DOHH2 (cell line): ENCODE measurements at regions not wholly inside any gene's neighbourhood (a gene's known extent, or its start where the extent isn't known, plus 50 kb on each side); places are given as distances from the start of the nearest gene placed in this dataset.

Source experiments
- H3F3A ChIP-seq: fragments of 200-600 bp; sonication (generic), shearing (Covaris generic); 2 replicates; pipeline ENCODE4 v1.6.0; 2016; ENCODE audit warnings: antibody characterized with exemption, mild to moderate bottlenecking; ENCODE audit not compliant: control insufficient read depth, insufficient read depth
- H3K27ac ChIP-seq: fragments of 200-600 bp; sonication (generic); 2 replicates; pipeline ENCODE4 v1.5.1; 2014; ENCODE audit warnings: low read depth, mild to moderate bottlenecking, low read length, moderate library complexity
- H3K27me3 ChIP-seq: fragments of 200-600 bp; sonication (generic); 2 replicates; pipeline ENCODE4 v1.6.1; 2014; ENCODE audit warnings: mild to moderate bottlenecking, low read length, mixed read lengths; ENCODE audit not compliant: control insufficient read depth
- H3K36me3 ChIP-seq: fragments of 200-600 bp; sonication (generic); 2 replicates; pipeline ENCODE4 v1.6.1; 2014; ENCODE audit warnings: mild to moderate bottlenecking, low read length, moderate library complexity, mixed read lengths; ENCODE audit not compliant: control insufficient read depth
- H3K4me1 ChIP-seq: fragments of 200-600 bp; sonication (generic); 2 replicates; pipeline ENCODE4 v1.6.1; 2014; ENCODE audit warnings: mild to moderate bottlenecking, low read length, mixed read lengths; ENCODE audit not compliant: control insufficient read depth
- H3K4me2 ChIP-seq: fragments of 200-600 bp; sonication (generic); 2 replicates; pipeline ENCODE4 v1.6.0; 2014; ENCODE audit warnings: mild to moderate bottlenecking, low read length, moderate library complexity
- H3K4me3 ChIP-seq: fragments of 200-600 bp; sonication (generic); 2 replicates; pipeline ENCODE4 v1.5.1; 2014; ENCODE audit warnings: mild to moderate bottlenecking, low read length, mixed read lengths
- H3K79me2 ChIP-seq: fragments of 200-600 bp; sonication (generic); 2 replicates; pipeline ENCODE4 v1.6.1; 2014; ENCODE audit warnings: mild to moderate bottlenecking, low read length, mixed read lengths; ENCODE audit not compliant: control insufficient read depth
- H3K9me2 ChIP-seq: fragments of 200-600 bp; sonication (generic); replicated peaks from 2 replicates; pipeline ENCODE4 v1.6.1; 2014; ENCODE audit warnings: mild to moderate bottlenecking, low read length, mixed read lengths; ENCODE audit not compliant: control insufficient read depth
- H3K9me3 ChIP-seq: fragments of 200-600 bp; sonication (generic); 2 replicates; pipeline ENCODE4 v1.6.1; 2014; ENCODE audit warnings: antibody characterized with exemption, low read length, mixed read lengths; ENCODE audit not compliant: control insufficient read depth, insufficient read depth
- H4K20me1 ChIP-seq: fragments of 200-600 bp; sonication (generic); 2 replicates; pipeline ENCODE4 v1.6.0; 2014; ENCODE audit warnings: low read depth, mild to moderate bottlenecking, antibody characterized with exemption, low read length, moderate library complexity; ENCODE audit not compliant: control insufficient read depth, insufficient read depth
- EZH2phosphoT487 ChIP-seq: fragments of 200-600 bp; sonication (generic); IDR thresholded peaks from 2 replicates; pipeline ENCODE4 v1.6.1; 2017; ENCODE audit warnings: borderline replicate concordance, mild to moderate bottlenecking, antibody characterized with exemption, low read length, moderate library complexity, mixed read lengths
- TF ChIP-seq, protein P1 (sequence below): fragments of 200-600 bp; sonication (generic); IDR thresholded peaks from one replicate; pipeline ENCODE4 v1.5.1; 2014; ENCODE audit warnings: antibody characterized with exemption, mild to moderate bottlenecking, low read depth, low read length; ENCODE audit not compliant: poor library complexity, severe bottlenecking

DNA sequence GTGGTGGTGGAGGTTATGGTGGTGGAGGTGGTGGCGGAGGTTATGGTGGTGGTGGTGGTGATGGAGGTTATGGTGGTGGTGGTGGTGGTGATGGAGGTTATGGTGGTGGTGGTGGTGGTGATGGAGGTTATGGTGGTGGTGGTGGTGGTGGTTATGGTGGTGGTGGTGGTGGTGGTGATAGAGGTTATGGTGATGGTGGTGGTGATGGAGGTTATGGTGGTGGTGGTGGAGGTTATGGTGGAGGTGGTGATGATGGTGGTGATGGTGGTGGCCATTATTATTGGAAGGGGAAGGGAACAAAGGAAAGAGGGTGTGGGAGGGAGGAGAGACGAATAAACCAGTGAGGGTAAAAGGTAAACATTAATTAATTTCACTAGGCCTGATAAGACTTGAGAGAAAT is 53.5 kb upstream of the TCF20 start:
- Histone ChIP-seq H3K36me3 (no peaks in the 10 kb centered on the region), H3K27ac (no peak overlapping the region), H3K4me3 (no peak overlapping the region), H3K9me2 (no peaks in the 10 kb centered on the region), H3K79me2 (no peaks in the 10 kb centered on the region), H3F3A (no peaks in the 10 kb centered on the region), H3K9me3 (no peaks in the 10 kb centered on the region), H3K4me2 (no peak overlapping the region), H3K4me1 (peaks cover 23% of the 10 kb centered on the region), H4K20me1 (peaks cover 8% of the 10 kb centered on the region; the same call in 1 of the 2 replicates), H3K27me3 (peaks cover 10% of the 10 kb centered on the region; the same call in 1 of the 2 replicates)
- no peak for TF ChIP-seq EZH2phosphoT487
- TF ChIP-seq, protein P1, sequence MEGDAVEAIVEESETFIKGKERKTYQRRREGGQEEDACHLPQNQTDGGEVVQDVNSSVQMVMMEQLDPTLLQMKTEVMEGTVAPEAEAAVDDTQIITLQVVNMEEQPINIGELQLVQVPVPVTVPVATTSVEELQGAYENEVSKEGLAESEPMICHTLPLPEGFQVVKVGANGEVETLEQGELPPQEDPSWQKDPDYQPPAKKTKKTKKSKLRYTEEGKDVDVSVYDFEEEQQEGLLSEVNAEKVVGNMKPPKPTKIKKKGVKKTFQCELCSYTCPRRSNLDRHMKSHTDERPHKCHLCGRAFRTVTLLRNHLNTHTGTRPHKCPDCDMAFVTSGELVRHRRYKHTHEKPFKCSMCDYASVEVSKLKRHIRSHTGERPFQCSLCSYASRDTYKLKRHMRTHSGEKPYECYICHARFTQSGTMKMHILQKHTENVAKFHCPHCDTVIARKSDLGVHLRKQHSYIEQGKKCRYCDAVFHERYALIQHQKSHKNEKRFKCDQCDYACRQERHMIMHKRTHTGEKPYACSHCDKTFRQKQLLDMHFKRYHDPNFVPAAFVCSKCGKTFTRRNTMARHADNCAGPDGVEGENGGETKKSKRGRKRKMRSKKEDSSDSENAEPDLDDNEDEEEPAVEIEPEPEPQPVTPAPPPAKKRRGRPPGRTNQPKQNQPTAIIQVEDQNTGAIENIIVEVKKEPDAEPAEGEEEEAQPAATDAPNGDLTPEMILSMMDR: no peak

DNA sequence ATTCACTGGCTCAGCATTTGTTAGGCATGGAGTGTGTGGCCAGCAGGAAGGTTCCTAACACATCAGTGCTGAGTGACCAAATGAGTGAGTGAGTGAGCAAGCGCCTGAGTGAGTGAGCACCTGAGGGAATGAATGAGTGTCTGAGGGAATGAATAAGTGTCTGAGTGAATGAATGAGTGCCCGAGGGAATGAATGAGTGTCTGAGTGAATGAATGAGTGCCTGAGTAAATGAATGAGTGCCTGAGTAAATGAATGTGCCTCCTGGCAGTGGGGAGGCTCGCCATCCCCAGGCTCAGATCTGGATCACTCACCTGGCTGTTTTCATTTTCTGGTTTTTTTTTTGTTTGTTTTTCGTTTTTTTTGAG is 52.1 kb upstream of the TCF20 start:
- H3K9me3 ChIP-seq: no peaks in the 10 kb centered on the region
- H3K36me3 ChIP-seq: no peaks in the 10 kb centered on the region
- no peaks in the 10 kb centered on the region for H3K9me2 ChIP-seq
- H3F3A ChIP-seq: no peaks in the 10 kb centered on the region
- peaks cover 7% of the 10 kb centered on the region; the same call in 1 of the 2 replicates for H3K27me3 ChIP-seq
- peaks cover 3% of the 10 kb centered on the region; the same call in 1 of the 2 replicates for H4K20me1 ChIP-seq
- no peaks in the 10 kb centered on the region for H3K79me2 ChIP-seq
- peaks cover 19% of the 10 kb centered on the region for H3K4me1 ChIP-seq
- TF ChIP-seq, protein P1: no peak
- TF ChIP-seq EZH2phosphoT487: no peak
- no peak overlapping the region for H3K27ac ChIP-seq
- H3K4me3 ChIP-seq: no peak overlapping the region
- no peak overlapping the region for H3K4me2 ChIP-seq

DNA sequence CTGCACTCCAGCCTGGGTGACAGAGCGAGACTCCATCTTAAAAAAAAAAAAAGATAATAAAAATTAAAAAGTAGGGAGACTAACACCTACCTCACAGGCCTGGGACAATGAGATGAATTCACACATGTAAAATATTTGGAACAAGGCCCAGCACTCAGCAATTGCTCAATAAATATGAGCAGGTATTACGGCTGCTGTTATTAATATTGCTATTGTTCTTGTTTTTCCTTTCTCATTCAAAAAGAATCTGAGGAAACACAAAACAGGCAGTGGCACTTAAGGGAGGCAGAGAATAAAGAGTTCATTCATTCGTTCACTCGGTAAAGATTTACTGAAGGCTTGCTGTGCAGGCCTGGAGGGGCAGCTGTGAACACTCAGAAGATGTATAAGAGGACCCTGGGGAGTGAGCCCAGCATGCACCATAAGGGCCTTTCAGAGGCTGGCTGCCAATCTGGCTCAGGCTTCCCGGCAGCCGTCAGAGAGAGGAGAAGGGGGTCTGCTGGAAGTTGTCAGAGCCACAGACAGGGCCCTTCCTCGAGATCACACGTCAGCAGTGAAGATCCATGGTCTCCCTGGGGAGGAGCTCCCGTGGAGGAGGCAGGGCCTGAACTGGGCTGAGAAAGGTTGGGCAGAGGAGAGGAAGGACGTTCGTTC is 51.6 kb upstream of the TCF20 start:
- no peaks in the 10 kb centered on the region for H3K9me2 ChIP-seq
- no peaks in the 10 kb centered on the region for H3F3A ChIP-seq
- peaks cover 14% of the 10 kb centered on the region for H3K4me1 ChIP-seq
- H3K4me2 ChIP-seq: no peak overlapping the region
- TF ChIP-seq EZH2phosphoT487: no peak
- TF ChIP-seq, protein P1: no peak
- H3K27me3 ChIP-seq: peaks cover 7% of the 10 kb centered on the region; the same call in 1 of the 2 replicates
- no peaks in the 10 kb centered on the region for H3K79me2 ChIP-seq
- H3K36me3 ChIP-seq: no peaks in the 10 kb centered on the region
- no peaks in the 10 kb centered on the region for H4K20me1 ChIP-seq
- no peak overlapping the region for H3K27ac ChIP-seq
- H3K9me3 ChIP-seq: no peaks in the 10 kb centered on the region
- H3K4me3 ChIP-seq: no peak overlapping the region
